ENCODE measurements at regions not wholly inside any gene's neighbourhood (a gene's known extent, or its start where the extent isn't known, plus 50 kb on each side); places are given as distances from the start of the nearest gene placed in this dataset.
"Not testable (repeated sequence)": the region's sequence is repeated elsewhere in the genome, so short reads cannot be mapped to it uniquely, and the experiment has no call there.

DNA sequence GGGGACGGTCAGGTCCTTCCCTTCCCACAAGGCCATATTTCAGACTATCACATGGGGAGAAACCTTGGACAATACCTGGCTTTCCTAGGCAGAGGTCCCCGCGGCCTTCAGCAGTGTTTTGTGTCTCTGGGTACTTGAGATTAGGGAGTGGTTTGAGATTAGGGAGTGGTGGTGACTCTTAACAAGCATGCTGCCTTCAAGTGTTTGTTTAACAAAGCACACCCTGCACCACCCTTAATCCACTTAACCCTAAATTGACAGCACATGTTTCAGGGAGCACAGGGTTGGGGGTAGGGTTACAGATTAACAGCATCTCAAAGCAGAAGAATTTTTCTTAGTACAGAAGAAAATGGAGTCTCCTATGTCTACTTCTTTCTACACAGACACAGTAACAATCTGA lies 1152.2 kb upstream of the SLC39A10 start:
- DNase-seq (ENCODE audit: insufficient read length, low spot score); FAIRE-seq: not testable (repeated sequence)

DNA sequence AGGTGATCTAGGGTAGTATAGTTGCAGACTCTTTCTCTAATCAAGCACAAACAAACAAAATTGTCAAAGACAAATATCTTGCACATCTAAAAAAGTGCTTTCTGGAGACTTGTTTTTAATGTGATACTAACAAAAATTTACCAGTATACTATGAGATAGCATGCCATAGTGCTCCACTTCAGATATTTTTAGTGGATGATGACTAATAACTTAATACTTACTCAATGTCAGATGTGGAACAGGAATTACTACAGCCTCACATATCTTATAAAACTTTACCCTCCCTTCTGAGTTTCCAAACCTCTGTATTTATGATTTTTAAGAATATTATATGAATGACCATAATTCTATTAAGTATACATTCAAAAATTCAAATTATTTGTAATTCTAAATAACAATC lies 1162.0 kb upstream of the SLC39A10 start:
- DNase-seq (ENCODE audit: insufficient read length, low spot score) (no peak), FAIRE-seq (no peak)

DNA sequence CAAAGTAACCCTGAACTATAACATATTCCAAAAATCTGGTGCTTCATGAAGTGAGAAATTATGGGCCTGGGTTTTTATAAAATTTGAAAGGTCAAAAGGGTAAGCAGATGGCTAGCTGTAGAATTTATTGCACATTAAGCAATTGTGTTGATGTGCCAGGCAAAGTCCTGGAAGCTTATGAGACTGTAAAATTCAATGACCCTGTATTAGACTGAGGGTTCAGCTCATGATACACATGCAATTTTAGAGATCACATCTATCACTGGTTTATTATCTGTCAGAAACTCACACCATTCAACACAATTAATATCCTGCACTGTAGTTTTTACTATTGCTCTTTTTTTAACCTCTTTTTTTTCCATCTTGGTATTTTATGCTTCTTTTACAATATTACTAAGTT lies 1162.6 kb upstream of the SLC39A10 start:
- FAIRE-seq, result no peak
- DNase-seq (ENCODE audit: insufficient read length, low spot score), result no peak

DNA sequence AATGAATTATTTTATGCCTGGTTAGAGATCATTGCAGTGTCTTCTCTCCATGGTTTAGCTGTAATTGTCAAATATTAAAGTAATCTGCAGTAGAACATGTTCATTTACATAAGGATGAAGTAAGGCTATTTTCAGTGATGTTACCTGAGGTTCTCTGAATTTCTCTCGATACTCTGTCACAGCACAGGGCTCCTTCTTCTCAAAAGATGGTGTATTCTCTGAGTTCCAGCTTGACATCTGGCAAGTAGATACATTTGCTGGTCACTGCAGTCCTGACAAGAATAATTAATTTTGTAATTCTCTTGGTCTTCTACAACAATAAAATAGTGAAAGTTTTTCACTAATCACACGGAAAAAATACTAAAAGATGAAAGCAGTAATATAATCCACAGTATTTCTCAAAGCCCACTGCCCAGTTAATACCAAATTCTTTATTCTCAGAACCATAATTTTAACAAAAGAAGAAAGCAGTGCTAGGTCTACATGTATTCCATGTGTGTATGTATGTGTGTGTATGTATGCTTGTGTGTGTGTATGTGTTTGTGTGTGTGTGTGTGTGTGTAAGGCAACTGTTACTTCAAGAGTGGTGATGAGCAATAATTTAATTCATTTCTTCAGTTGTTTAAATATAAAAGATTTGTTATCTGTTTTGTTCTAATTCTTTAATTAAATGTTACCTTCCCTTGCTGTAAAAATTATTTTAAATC lies 1165.5 kb upstream of the SLC39A10 start:
- FAIRE-seq, result no peak
- no peak for DNase-seq (ENCODE audit: insufficient read length, low spot score)

DNA sequence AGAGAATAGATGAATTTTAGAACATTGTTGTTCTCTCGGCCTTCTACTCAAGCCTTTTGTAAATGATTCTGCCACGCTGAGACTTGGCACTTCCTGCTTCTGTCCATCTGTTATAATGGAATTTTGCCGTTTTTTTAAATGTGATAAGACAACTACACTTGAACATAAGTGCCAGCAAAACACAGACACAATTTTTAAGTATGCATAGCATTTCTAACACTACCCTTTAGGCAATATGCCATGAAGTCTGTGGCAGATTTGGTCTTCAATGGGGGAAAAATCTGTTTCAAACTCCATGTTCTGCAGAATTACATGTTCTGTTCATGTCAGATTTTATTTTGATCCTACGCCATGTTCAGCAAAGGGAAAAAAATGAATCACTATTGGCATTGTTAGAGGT lies 1170.7 kb upstream of the SLC39A10 start:
- no peak for DNase-seq (ENCODE audit: insufficient read length, low spot score)
- FAIRE-seq, result no peak

GRCh38 chr2:194483041-194483440 lies 1174.0 kb upstream of the SLC39A10 start:
- DNase-seq (ENCODE audit: insufficient read length, low spot score), result no peak
- FAIRE-seq, result no peak

- DNase-seq (ENCODE audit: insufficient read length, low spot score), result no peak
- FAIRE-seq, result no peak
These were observed 1191.4 kb upstream of the SLC39A10 start for GRCh38 chr2:194465641-194466040.

GRCh38 chr2:194464964-194465638 lies 1191.9 kb upstream of the SLC39A10 start:
- no peak for DNase-seq (ENCODE audit: insufficient read length, low spot score)
- FAIRE-seq, result no peak

DNA sequence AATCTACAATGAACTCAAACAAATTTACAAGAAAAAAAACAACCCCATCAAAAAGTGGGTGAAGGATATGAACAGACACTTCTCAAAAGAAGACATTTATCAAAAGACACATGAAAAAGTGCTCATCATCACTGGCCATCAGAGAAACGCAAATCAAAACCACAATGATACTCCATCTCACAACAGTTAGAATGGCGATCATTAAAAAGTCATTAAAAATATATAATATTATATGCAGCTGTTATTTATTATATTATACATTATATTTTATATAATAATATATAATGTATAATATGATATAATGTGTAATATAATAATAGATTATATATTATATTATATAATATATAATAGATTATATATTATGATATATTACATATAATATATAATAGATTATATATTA lies 1194.1 kb upstream of the SLC39A10 start:
- not testable (repeated sequence) for FAIRE-seq; DNase-seq (ENCODE audit: insufficient read length, low spot score)

DNA sequence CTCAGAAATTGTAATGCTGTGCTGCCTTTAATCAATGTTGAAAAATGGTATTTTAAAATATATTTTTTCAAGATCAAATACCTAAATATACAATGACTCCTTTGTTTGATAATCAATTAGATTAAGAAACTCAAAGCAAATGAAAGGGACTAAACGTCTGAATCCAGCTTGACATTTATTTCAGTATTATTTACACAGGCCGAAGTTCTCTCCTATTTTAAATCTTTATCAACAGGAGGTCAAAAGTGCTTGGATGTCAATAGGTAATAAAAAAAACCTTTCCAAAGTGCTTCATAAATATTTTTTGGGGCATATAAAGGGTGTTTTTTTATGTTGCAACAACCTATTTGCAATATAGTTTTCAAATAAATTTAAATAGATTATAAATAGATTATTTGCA lies 1201.7 kb upstream of the SLC39A10 start:
- no peak for FAIRE-seq
- no peak for DNase-seq (ENCODE audit: insufficient read length, low spot score)

GRCh38 chr2:194452504-194452903 lies 1204.5 kb upstream of the SLC39A10 start:
- DNase-seq (ENCODE audit: insufficient read length, low spot score), result no peak
- FAIRE-seq, result no peak

DNA sequence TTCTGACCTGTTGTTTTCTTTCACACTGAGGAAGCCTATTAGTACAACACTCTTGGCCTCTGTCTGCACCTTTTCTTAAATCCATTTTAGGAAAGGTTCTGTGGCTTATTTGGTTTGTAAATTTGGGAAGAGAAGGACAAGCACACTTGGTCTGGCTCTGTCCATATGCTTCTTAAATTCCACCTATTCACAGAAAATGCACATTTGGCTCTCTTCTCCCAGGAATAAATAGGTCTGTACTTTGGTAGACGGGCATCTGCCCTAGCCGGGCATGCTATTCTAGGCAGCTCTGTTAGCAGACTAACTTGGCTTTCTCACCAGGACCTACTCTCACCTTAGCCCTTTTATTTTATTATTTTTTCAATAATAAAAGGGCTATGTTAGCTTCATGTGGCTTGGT lies 1211.8 kb upstream of the SLC39A10 start:
- FAIRE-seq, result no peak
- no peak for DNase-seq (ENCODE audit: insufficient read length, low spot score)

- no peak for FAIRE-seq
- no peak for DNase-seq (ENCODE audit: insufficient read length, low spot score)
These were observed 1213.1 kb upstream of the SLC39A10 start for GRCh38 chr2:194443926-194444325.

- FAIRE-seq (no peak), DNase-seq (ENCODE audit: insufficient read length, low spot score) (no peak)
These were observed 1232.3 kb upstream of the SLC39A10 start for GRCh38 chr2:194424683-194425209.

- FAIRE-seq (no peak), DNase-seq (ENCODE audit: insufficient read length, low spot score) (no peak)
These were observed 1245.8 kb upstream of the SLC39A10 start for GRCh38 chr2:194411221-194411620.

DNA sequence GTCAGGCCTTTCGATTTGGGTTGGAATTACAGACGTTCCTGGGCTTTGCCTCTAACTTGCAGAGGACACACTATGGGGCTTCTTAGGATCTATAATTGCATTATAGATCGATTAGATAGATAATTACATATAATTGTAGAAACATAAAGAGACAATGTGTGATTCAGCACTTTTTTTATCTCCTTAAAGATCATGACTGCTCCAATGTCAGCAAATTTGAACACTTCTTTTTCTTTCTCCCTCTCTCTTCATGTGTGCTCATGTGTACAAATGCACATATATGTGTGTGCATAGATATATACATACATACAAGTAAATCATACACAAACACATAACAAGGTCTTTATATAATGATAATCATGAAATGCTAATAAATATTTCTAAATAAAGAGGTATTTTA lies 1261.2 kb upstream of the SLC39A10 start:
- FAIRE-seq (no peak), DNase-seq (ENCODE audit: insufficient read length, low spot score) (no peak)

GRCh38 chr2:194385376-194385775 lies 1271.7 kb upstream of the SLC39A10 start:
- FAIRE-seq (no peak), DNase-seq (ENCODE audit: insufficient read length, low spot score) (no peak)

DNA sequence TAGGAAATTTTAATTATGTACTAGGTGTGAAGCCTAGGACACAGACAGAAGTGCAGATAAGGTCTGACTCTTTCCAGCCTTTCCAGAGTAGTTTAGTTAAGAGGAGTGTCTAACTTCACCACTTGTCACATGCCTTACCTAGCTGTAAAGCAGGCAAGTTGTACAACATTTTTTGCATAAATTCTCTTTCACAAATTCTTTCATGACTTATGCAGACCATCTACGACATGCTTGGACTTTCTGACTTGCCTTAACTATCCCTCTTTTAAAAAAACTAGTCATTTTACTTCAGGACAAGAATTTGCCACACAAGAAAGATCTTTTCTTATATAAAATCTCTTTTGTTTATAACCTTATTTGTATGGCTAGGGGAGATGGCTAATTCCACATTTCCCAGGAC lies 1273.6 kb upstream of the SLC39A10 start:
- no peak for DNase-seq (ENCODE audit: insufficient read length, low spot score)
- no peak for FAIRE-seq

- FAIRE-seq (no peak), DNase-seq (ENCODE audit: insufficient read length, low spot score) (no peak)
These were observed 1274.8 kb upstream of the SLC39A10 start for GRCh38 chr2:194382221-194382620.

- DNase-seq (ENCODE audit: insufficient read length, low spot score), result no peak
- FAIRE-seq, result no peak
These were observed 1277.0 kb upstream of the SLC39A10 start for GRCh38 chr2:194380011-194380410.

- DNase-seq (ENCODE audit: insufficient read length, low spot score), result not testable (repeated sequence)
These were observed 1289.6 kb upstream of the SLC39A10 start for GRCh38 chr2:194367390-194367789.

DNA sequence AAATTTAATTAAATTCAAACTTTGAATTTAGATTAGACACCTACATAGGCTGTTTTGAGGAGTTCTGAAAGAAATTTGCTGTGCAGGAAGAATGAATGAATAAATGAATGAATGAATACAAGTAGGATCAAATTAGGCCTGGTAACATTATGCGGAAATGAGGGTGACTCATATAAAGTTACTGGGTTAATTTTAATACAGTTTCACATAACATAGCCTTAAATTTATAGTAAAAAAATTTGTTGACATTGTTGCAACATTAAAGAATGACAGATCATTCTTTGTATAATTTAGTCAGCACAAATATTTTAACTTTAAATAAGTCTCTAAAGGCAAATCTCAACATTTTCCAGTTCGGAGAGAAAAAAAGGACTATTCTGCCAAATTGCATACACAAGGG lies 1293.1 kb upstream of the SLC39A10 start:
- FAIRE-seq (no peak), DNase-seq (ENCODE audit: insufficient read length, low spot score) (no peak)

More at GRCh38 chr2:194367390-194367789, 1289.6 kb upstream of the SLC39A10 start:
- FAIRE-seq, result not testable (repeated sequence)
